Neural progenitor cell (in vitro differentiated cells): ENCODE measurements at regions not wholly inside any gene's neighbourhood (a gene's known extent, or its start where the extent isn't known, plus 50 kb on each side); places are given as distances from the start of the nearest gene placed in this dataset.

Experiments used
- CTCF ChIP-seq: fragments of 200-600 bp; sonication (generic); IDR thresholded peaks from 2 replicates; pipeline ENCODE4 v1.5.1; 2017; ENCODE audit warnings: antibody characterized with exemption, mild to moderate bottlenecking
- EZH2 ChIP-seq: fragments of 200-600 bp; sonication (generic); IDR thresholded peaks from 2 replicates; pipeline ENCODE4 v1.6.1; 2017; ENCODE audit warnings: antibody characterized with exemption, mild to moderate bottlenecking, moderate library complexity

GRCh38 chr21:24204641-24205040, 1402.6 kb downstream of the MRPL39 start:
- TF ChIP-seq EZH2 (no peak), CTCF (no peak)
